HCT116 (cell line): ENCODE measurements at regions not wholly inside any gene's neighbourhood (a gene's known extent, or its start where the extent isn't known, plus 50 kb on each side); places are given as distances from the start of the nearest gene placed in this dataset.

ENCODE experiments used
- ATAC-seq: fragments of 200-7000 bp; cut with Tn5 transposase; 2 replicates; pipeline ENCODE4 v1.9.1; 2020; ENCODE audit warnings: mild to moderate bottlenecking, moderate library complexity
- BruUV-seq: library from RNA; stranded (reverse); fragments of 400-500 nt; replicated peaks from 2 replicates; lab custom pipeline; 2021; lab: Mats Ljungman, UMichigan
- CTCF ChIA-PET: fragments of 300-600 bp; sonication (Branson Sonifier 250); formaldehyde crosslinking; loops from one replicate; lab custom pipeline; 2021; ENCODE audit warnings: antibody characterized with exemption; lab: Charles Lee
- POLR2A ChIA-PET: fragments of 300-600, 350-600 bp; sonication (Branson Sonifier 250); formaldehyde crosslinking; loops from one replicate; lab custom pipeline; 2021; ENCODE audit warnings: antibody characterized with exemption; lab: Charles Lee
- RAD21 ChIA-PET, 2 experiments: fragments of 300-600 bp; sonication (Branson Sonifier 250); formaldehyde crosslinking; loops; one replicate each; lab custom pipeline; 2023; ENCODE audit warnings: low total read pairs in 2 of 2; ENCODE audit not compliant: uncharacterized antibody in 2 of 2, unreplicated experiment in 2 of 2, low non-redundant PET in 1 of 2; lab: Charles Lee
- DNase-seq: peaks from one replicate; pipeline ENCODE4 v3.0.0-alpha.2; 2010; ENCODE audit warnings: low read depth, low spot score
- H2AFZ ChIP-seq: fragments of 200-600 bp; shearing (Covaris generic), sonication (generic); 2 replicates; pipeline ENCODE4 v1.6.1; 2017; ENCODE audit warnings: low read depth, mixed run types, mixed read lengths, antibody characterized with exemption, low read length; ENCODE audit not compliant: poor library complexity, severe bottlenecking
- H3K27ac ChIP-seq: 2 replicates; pipeline ENCODE4 v1.5.1; 2012; ENCODE audit warnings: low read depth, low read length
- H3K27me3 ChIP-seq: fragments of 200-600 bp; sonication (generic); 2 replicates; pipeline ENCODE4 v1.6.1; 2016; ENCODE audit warnings: mixed run types, low read length, mixed read lengths; ENCODE audit not compliant: insufficient read depth
- H3K36me3 ChIP-seq, 2 experiments: fragments of 200-500 bp in 1 of 2; fragments of 200-600 bp in 1 of 2; sonication (Bioruptor generic) in 1 of 2; sonication (generic) in 1 of 2; 2 replicates each; pipeline versions ENCODE4 v1.5.1 to v1.6.1; 2014 to 2016; ENCODE audit warnings: low read length in 2 of 2, inconsistent platforms in 1 of 2, mixed read lengths in 1 of 2, mixed run types in 1 of 2; ENCODE audit not compliant: insufficient read depth in 2 of 2, control insufficient read depth in 1 of 2
- H3K4me1 ChIP-seq, 2 experiments: fragments of 200-600 bp in 1 of 2; sonication (generic) in 1 of 2; 2 replicates each; pipeline versions ENCODE4 v1.5.1 to v1.6.1; 2012 to 2017; ENCODE audit warnings: low read length in 2 of 2, inconsistent platforms in 1 of 2, mild to moderate bottlenecking in 1 of 2, mixed read lengths in 1 of 2, mixed run types in 1 of 2, moderate library complexity in 1 of 2; ENCODE audit not compliant: insufficient read depth in 2 of 2, control insufficient read depth in 1 of 2
- H3K4me2 ChIP-seq: fragments of 200-600 bp; sonication (generic); 2 replicates; pipeline ENCODE4 v1.6.1; 2017; ENCODE audit warnings: mixed run types, low read length, mixed read lengths
- H3K4me3 ChIP-seq, 2 experiments: fragments of 200-600 bp in 1 of 2; sonication (generic) in 1 of 2; replicated peaks in 1 of 2; 2 replicates each; pipeline ENCODE4 v1.5.1; 2011 to 2016; ENCODE audit warnings: low read length in 2 of 2, control low read depth in 1 of 2, low read depth in 1 of 2, mild to moderate bottlenecking in 1 of 2, mixed read lengths in 1 of 2, mixed run types in 1 of 2
- H3K79me2 ChIP-seq: fragments of 200-600 bp; sonication (generic); 2 replicates; pipeline ENCODE4 v1.6.1; 2017; ENCODE audit warnings: mild to moderate bottlenecking, mixed run types, low read length, moderate library complexity, mixed read lengths; ENCODE audit not compliant: insufficient read depth
- H3K9ac ChIP-seq: fragments of 200-600 bp; sonication (generic); 2 replicates; pipeline ENCODE4 v1.6.1; 2016; ENCODE audit warnings: low read length, mixed read lengths
- H3K9me2 ChIP-seq: fragments of 200-600 bp; sonication (generic), shearing (Covaris generic); 2 replicates; pipeline ENCODE4 v1.6.1; 2017; ENCODE audit warnings: mixed run types, mild to moderate bottlenecking, moderate library complexity; ENCODE audit not compliant: insufficient read depth
- H3K9me3 ChIP-seq, 2 experiments: fragments of 200-500 bp in 1 of 2; fragments of 200-600 bp in 1 of 2; sonication (Bioruptor generic) in 1 of 2; sonication (generic) in 1 of 2; 2 replicates each; pipeline ENCODE4 v1.6.1; 2014 to 2017; ENCODE audit warnings: low read length in 2 of 2, mixed read lengths in 2 of 2, inconsistent platforms in 1 of 2, low read depth in 1 of 2, mild to moderate bottlenecking in 1 of 2, mixed run types in 1 of 2, moderate library complexity in 1 of 2; ENCODE audit not compliant: control insufficient read depth in 1 of 2, insufficient read depth in 1 of 2
- H4K20me1 ChIP-seq: fragments of 200-600 bp; sonication (generic), shearing (Covaris generic); 2 replicates; pipeline ENCODE4 v1.6.1; 2017; ENCODE audit warnings: mixed run types, mild to moderate bottlenecking, moderate library complexity; ENCODE audit not compliant: insufficient read depth
- CBX3 ChIP-seq: IDR thresholded peaks from 2 replicates; pipeline ENCODE4 v1.6.1; 2012; ENCODE audit warnings: low read depth
- CTCF ChIP-seq, 3 experiments: fragments of 200-600 bp in 1 of 3; sonication (generic) in 1 of 3; IDR thresholded peaks in 2 of 3; conservative IDR thresholded peaks in 1 of 3; 2 replicates each; pipeline ENCODE4 v1.5.1; 2012 to 2017; ENCODE audit warnings: low read depth in 2 of 3, low read length in 2 of 3, antibody characterized with exemption in 1 of 3, borderline replicate concordance in 1 of 3, control low read depth in 1 of 3, mild to moderate bottlenecking in 1 of 3, mixed read lengths in 1 of 3, mixed run types in 1 of 3, moderate library complexity in 1 of 3; ENCODE audit not compliant: insufficient read depth in 1 of 3
- FOSL1 ChIP-seq: IDR thresholded peaks from 2 replicates; pipeline ENCODE4 v1.6.1; 2012; ENCODE audit warnings: low read depth
- MAX ChIP-seq: IDR thresholded peaks from 2 replicates; pipeline ENCODE4 v1.6.1; 2012
- POLR2A ChIP-seq: IDR thresholded peaks from 2 replicates; pipeline ENCODE4 v1.7.0; 2011; ENCODE audit warnings: borderline replicate concordance; ENCODE audit not compliant: insufficient read depth, insufficient read length; ENCODE audit errors: extremely low read depth
- REST ChIP-seq: IDR thresholded peaks from 2 replicates; pipeline ENCODE4 v1.6.1; 2012; ENCODE audit warnings: low read depth
- SIN3A ChIP-seq: IDR thresholded peaks from 2 replicates; pipeline ENCODE4 v1.6.1; 2012; ENCODE audit warnings: low read depth
- SRF ChIP-seq: IDR thresholded peaks from 2 replicates; pipeline ENCODE4 v1.6.1; 2012; ENCODE audit warnings: low read depth
- TCF7L2 ChIP-seq: IDR thresholded peaks from 2 replicates; pipeline ENCODE4 v1.7.0; 2011; ENCODE audit warnings: borderline replicate concordance, inconsistent platforms; ENCODE audit not compliant: insufficient read depth, insufficient read length; ENCODE audit errors: extremely low read depth
- YY1 ChIP-seq: IDR thresholded peaks from 2 replicates; pipeline ENCODE4 v1.6.1; 2011; ENCODE audit warnings: low read length, low read depth, moderate library complexity, mild to moderate bottlenecking; ENCODE audit not compliant: insufficient replicate concordance; ENCODE audit errors: extremely low read depth
- ZBTB33 ChIP-seq: IDR thresholded peaks from 2 replicates; pipeline ENCODE4 v1.6.1; 2011; ENCODE audit warnings: mild to moderate bottlenecking, low read length, moderate library complexity; ENCODE audit not compliant: insufficient replicate concordance; ENCODE audit errors: extremely low read depth
- intact Hi-C: fragments of 100-400 bp; cut with micrococcal nuclease; formaldehyde crosslinking; loops from 2 replicates; pipeline ENCODE4 v1.10.0; 2022

- TF ChIP-seq REST, result no peak
- TF ChIP-seq MAX, result no peak
- TF ChIP-seq ZBTB33, result no peak
- TF ChIP-seq CTCF (IDR thresholded peaks at IDR 0.05 in 2 of 3, conservative IDR thresholded peaks at IDR 0.05 in 1 of 3; ENCODE audit: borderline replicate concordance in 1 of 3, insufficient read depth in 1 of 3, low read depth in 2 of 3, low read length in 2 of 3), result no peak
- TF ChIP-seq CBX3, result no peak
- no peak for TF ChIP-seq SIN3A
- TF ChIP-seq YY1, result no peak
- no peak for TF ChIP-seq SRF
- TF ChIP-seq FOSL1, result no peak
- TF ChIP-seq TCF7L2, result no peak
- no peak for TF ChIP-seq POLR2A
- POLR2A ChIA-PET, result no interaction called here
- no peak for DNase-seq
- no peaks in the 10 kb centered on the region for H3K36me3 ChIP-seq
- intact Hi-C loops, result loop anchor here (5.0 to 10.0 kb wide), 2 partner anchors 257 to 375 kb away; no protein-coding TSS in a partner anchor
- H3K27ac ChIP-seq, result no peak overlapping the region
- H3K27me3 ChIP-seq, result 0 out of 2 replicates have a peak, but pooled peaks cover 16% of the 10 kb centered on the region
- no peaks in the 10 kb centered on the region for H3K79me2 ChIP-seq
- no peaks in the 10 kb centered on the region for H3K9me3 ChIP-seq
- RAD21 ChIA-PET, result no interaction called here
- BruUV-seq, result no TSS peak
- CTCF ChIA-PET, result no interaction called here
- no peak overlapping the region for H3K4me2 ChIP-seq
- ATAC-seq, result no peak
- no peak overlapping the region for H3K4me3 ChIP-seq
- H3K4me1 ChIP-seq, result no peaks in the 10 kb centered on the region
- no peak overlapping the region for H3K9ac ChIP-seq
- no peaks in the 10 kb centered on the region for H4K20me1 ChIP-seq
- no peak overlapping the region for H2AFZ ChIP-seq
- H3K9me2 ChIP-seq, result no peaks in the 10 kb centered on the region
Measured at GRCh38 chr14:105929327-105930081, 403.1 kb downstream of the TMEM121 start.
